RPMI8226 (cell line): ENCODE measurements at regions not wholly inside any gene's neighbourhood (a gene's known extent, or its start where the extent isn't known, plus 50 kb on each side); places are given as distances from the start of the nearest gene placed in this dataset.

Experiments used
- DNase-seq: peaks from one replicate; pipeline ENCODE4 v3.0.0-alpha.2; 2015

DNA sequence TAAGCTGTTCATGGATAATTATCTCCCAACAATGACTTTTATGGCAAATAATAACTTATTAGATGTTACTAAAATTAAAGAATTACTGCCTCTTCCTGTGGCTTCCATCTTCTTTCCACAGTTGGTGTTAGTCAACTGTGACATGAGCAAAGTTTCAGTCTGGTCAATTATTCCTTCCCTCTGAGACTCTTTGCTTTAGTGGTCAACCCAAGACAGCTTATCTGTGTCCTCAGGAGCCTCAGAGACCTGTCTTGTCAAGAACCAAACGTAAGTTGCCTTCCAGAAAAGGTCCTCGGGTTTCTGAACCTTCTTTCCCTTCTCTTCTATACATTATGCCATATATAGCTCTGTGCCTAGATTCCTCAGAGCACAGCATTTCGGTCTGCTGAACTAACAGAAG is 263.2 kb upstream of the ZP4 start:
- no peak for DNase-seq

DNA sequence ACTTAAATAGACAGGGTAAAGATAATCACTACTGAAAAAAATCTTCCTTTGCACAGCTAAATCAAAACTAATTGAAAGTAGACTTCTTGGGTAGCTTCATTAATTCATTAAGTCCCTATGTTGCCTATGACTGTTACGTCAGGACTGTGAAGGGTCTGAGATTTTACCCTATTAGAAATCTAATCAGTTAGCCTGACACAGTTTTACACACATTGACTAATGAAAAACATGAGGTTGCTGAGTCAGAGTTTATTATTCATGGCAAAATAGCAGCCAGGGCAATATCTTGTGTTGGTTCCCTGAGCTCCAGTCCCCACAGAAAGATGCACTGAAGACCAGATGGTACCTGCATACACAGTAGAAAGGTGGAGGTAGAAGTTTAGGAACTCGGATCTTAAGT is 262.5 kb upstream of the ZP4 start:
- DNase-seq, result no peak

DNA sequence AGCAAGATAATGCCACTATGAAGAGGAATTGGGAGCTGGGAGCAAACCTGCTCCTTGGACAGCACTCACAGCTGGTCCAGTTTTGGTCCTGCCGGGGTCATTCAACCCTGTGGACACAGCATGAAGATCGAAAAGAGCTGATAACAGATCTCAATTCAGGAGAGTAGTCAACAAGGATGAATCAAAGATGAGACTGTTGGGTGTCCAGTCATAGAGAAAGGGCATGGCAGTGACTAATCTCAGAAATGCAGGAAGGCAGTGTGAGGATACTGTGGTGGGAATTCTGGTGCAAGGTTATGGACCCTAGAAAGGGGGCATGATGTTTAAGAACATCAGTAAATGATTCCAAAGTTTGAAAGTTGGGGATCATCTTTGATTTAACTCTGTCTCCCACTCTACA is 261.4 kb upstream of the ZP4 start:
- no peak for DNase-seq

DNA sequence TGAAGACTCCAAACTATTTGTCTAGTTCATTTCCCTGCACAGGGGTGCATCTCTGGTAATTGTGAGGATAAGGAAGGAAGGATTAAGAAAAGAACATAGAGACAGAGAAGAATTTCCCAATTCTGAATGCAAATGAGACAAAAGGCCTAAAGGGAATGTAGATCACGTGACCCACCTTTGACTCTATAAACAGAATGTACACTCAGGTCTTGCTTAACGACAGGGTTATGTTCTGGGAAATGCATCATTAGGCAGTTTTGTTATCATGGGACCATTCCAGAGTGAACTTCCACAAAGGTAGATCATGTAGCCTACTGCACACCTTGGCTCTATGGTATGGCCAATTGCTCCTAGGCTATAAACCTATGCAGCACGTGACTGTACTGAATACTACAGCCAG is 252.3 kb upstream of the ZP4 start:
- no peak for DNase-seq

DNA sequence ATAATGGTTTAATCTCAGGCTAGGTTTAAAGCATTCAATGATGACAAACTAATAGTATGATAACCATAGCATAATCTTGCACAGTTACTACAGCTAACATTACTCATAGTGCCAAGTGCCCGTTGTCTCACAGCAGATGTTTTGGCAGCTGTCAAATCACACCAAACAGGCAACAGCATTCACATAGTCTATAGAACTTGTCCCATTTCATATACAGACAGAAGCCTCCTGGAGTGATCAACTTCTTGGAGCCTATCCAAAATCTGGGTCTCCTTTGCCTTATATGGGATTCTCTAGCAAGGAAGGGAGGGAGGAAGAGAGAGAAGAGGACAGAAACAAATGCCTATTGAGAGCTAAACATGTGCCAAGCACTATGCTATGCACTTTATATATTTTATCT is 250.6 kb upstream of the ZP4 start:
- no peak for DNase-seq

DNA sequence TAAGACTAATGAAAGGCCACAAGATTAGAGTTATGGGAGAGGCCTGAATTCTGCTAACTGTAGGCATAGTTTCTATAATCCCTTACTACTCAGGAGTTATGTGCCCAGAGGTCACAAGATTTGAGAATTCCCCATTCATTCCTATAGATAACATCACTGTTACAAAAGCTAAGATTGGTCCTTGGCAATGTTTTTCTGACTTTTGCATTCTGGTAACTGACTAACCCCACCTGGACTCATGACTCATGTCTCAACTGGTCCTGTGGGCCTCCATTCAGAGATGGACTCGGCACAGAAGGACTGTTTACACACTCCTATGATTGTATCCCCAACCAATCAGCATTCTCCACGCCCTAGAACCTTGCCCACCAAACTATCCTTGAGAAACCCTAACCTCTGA is 249.0 kb upstream of the ZP4 start:
- DNase-seq, result no peak

DNA sequence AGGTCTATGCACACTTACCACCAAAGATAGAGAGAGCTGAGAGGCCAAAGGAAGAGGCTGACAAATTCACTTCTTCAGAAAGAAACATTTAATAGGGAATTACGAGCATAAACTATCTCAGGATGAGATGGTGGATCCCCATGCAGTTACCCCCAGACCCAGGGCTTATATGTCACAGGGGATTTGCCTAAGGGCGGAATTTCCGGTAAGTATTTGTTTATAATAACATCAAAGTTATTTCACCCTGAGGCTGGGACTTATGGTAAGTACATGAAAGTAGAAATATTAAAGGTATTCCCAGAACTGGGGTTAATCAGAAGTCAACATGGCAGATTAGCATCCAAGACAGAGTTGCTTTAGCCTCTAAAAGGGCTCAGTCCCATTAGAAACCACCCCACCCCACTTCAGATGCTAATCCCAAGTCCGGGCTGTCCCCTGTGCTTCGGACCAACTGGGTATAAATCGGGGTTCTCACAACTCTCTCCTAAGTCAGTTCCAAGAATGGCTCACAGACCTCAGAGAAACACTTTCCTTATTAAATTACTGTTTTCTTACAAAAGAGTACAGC is 247.4 kb upstream of the ZP4 start:
- no peak for DNase-seq

DNA sequence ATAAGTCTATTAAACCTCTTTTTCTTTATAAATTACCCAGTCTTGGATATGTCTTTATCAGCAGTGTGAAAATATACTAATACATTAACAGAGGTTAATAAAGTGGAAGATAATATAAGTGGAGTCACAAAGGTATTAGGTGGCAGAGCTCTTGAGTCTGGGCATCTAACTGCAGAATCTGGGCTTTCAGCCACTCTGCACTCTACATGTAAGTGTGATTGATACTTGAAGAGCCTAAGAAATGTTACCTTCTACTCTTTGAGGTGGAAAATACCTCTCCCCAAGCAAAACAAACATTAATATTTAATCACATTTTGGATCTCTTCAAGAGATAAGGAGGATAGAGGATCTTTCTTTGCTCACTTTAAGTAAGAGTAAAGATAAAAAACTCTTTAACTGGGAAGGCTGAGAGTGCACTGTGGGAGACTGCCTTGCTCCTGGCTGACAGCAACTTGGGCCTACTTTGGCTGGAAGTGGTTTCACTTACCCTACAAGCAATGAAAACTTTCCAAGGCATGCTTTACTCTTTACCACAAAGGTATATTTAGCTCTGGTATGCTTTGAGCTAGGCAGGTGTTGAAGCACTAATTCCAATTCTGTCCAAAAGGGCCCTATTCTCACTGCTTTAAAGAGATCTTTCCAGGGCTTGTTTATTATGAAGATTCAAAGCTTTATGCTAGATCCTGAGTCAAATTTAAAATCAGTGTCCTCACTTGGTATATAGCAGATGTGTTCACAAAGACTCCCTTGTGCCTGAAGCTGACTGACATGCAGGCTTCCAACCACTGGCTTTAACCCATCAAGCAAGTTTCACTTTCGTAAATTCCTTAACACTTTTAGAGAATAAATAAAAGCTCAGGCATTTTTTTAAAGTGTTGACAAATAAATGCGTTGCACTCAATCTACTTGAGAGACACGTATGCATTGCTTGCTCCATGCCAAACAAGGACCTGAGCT is 245.3 kb upstream of the ZP4 start:
- DNase-seq, result peak; percentile 15

DNA sequence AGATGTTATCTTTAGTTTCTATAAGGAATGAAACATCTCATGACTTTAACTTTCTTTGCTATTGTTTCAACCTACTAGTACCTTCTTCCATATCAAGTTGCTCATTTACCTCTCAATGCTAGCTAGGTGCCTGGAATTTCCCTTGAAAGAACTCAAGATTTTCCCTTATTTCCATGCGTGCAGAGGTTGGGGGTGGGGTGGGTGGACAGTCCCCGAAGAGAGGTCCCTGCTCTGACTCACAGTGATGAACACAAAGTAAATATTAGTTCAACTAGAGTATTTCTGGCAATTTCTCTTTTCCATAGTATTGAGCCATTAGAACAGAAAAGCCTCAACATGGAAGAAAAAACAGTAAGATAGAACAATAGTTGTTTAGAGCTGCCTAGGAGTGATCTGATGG is 239.0 kb upstream of the ZP4 start:
- no peak for DNase-seq

DNA sequence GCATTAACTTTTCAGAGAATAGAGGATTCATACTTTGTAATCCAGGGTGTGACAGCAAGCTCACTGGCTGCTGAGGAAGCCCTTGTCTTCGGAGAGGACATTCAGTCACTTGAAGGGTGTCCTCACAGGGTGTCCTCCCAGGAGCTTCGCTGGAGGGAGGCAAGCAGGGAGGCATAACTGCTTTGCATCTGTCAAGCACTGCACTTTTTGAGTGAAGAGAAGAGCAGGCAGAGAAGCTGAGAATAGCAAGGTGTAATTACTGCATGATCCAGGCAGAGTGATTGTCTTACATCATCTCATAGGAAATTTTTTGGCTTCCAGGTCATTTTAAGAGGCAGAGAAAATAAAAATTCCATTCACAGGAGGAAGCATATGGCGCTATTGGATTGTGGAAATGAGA is 232.5 kb upstream of the ZP4 start:
- DNase-seq, result no peak

DNA sequence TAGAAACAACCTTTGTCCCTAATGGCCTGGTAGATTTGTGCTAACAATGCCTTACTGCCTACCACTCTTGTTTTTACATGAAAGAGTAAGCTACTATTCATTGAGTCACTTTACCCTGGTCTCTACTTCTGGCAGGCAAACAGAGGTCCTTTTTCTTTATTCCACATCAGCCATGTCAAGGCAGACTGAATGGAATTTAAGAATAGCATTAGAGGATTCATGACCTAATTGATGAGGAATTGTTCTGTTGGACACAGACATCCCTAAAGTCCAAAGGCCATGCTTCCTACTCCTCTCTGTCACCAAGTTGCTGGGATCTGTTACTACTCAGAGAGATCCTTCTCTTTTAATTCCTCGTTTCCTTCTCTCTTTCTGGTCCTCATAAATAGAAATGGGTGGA is 229.1 kb upstream of the ZP4 start:
- DNase-seq, result no peak

DNA sequence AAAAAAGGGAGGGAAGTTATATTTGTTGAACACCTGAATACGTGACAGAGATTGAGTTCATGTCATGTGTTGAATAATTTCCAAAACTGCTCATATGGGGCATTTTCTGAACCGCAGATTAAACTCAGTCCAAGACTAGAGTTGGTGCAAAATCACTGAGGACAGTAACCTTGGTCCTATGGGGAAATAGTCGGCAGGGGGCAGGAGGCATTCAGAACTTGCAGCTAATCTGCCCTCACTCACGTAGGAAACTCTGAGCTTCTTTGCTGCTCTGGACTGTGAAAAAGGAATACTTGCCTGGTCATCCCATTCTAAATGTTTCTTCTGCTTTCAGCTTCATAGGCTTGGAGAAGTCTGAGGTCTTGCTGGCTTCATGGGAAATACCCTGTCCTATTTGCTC is 228.3 kb upstream of the ZP4 start:
- no peak for DNase-seq

DNA sequence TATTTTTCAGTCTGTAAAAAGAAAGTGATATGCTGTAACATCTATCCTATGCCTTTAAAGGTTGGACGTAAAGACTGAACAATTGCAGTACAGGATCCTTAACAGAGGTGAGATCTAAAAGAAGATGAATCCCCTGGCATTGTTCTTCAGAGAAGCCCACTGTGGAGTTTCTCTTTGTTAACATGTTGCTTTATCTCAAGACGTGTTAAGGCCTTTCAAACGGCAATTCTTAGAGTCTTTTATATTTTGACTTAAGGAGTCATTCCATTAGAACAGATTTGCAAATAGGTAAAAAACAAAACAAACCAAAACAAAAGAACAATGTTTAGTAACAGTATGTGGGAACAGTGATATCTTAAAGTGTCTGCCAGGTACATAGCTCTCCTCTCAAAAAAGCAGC is 225.1 kb upstream of the ZP4 start:
- DNase-seq, result no peak

DNA sequence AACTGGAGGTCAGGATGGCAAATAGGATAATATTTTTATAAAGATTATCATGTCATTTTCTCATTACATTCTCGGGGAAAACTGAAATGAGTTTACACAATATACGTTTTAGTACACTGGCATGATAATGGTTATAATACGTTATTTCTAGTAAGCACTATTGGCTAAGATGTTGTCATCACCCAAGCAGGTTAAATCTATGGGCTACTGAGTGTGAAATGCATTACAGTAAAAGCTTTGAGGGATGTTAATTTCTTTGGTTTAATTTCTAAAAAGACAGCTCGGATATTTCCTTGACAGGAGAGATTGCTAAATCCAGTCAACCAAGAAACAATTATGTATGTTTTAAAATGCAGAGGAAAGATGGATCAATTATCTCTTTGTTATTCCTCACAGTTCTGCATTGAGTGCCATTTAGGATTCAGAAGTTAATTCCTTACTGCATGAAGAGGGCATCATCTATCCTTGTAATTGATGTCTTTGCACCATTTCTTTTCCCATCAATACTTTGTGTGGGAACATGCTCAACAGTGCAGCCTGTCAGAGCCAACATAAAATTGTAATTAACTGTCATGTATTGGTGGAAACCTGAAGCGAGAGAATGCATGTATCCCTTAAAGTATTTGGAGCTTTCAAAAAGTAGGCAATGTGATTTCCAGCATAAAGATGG is 222.4 kb upstream of the ZP4 start:
- DNase-seq, result no peak

DNA sequence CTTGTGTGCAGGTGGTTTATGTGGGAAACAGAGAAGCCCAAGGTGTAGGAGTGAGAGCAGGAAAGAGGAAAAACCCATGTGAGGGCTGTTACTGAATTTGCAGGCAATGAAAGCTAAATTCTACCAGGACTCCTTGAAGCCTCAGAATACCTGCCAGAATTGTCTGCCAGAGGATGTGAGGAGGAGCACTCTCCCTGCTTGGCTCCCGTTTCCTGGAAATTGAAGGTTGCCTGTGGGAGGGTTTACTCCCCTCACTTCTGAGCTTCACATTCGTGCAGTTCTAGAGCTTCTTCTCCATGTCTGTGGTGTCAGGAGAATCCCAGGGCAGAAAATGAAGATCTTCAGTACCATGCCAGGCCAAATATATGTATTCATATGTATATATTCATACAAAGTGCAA is 220.8 kb upstream of the ZP4 start:
- no peak for DNase-seq

DNA sequence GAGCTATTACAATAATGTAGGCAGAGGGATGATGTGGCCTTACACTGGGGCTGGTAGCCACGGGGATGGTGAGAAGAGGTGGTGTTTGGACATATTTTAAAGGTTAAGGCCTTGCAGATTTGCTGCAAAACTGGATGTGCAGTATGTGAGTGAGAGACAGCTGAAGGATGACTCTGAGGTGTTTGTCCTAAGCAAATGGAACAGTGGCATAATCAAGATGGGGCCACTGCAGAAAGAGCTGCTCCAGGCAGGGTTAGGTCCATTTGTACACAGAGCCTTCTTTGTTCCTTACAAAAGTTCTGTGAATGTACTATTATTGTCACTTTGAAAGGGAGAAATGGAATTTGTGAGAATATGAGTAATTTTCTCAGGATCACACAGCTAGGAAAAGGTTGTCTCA is 220.4 kb upstream of the ZP4 start:
- DNase-seq, result no peak

DNA sequence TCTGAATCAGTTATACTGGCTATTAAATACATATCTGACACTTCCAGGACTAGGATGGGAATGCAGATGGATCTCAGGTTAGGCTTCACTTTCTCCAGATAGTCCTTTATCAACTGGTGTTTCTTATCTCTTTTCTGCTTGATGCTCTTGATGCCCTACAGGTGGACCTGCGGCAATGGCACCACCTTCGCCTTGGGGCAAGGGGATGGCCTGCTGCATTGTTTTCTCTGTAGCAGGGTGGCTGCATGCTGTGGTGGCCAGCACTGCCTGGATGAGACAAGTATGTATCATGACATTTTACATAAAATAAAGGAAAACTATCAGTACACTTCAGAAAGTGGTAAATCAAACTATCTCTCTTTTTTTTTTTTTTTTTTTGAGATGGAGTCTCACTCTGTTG is 217.7 kb upstream of the ZP4 start:
- DNase-seq, result no peak

DNA sequence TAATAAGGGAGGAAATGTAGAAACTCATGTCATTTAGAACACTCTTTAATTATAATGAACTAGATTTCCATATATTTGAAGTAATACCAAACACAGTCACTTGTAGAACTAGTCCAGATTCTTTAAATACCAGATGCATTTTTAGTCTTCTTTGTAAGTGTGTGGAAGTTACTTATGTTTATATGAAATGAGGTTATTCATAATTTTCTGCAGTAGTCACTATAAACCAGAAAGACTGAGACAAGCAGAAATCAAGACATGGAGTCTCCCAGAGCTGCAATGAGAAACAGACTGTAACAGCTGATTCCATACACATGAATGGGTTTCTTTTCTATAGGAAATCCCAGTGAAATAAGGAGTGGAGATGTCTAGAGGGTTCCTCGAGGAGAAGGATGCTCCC is 216.6 kb upstream of the ZP4 start:
- no peak for DNase-seq

DNA sequence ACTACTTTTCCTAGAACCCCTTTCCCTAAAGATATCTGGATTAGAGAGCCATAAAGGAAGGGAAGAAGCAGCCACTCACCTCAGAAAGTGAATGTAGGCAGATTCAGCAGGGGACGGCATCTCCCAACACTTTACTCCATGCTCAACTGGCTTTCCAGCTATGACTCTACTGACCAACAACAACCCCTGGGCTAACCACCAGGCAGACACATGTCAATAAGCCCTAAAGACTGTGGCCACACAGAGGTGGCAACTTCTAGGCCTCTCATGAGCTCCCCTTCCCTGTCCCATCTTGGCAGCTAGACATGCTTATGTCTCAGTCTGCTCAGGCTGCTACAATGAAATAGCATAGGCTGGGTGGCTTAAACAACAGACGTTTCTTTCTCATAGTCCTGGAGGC is 214.0 kb upstream of the ZP4 start:
- no peak for DNase-seq

DNA sequence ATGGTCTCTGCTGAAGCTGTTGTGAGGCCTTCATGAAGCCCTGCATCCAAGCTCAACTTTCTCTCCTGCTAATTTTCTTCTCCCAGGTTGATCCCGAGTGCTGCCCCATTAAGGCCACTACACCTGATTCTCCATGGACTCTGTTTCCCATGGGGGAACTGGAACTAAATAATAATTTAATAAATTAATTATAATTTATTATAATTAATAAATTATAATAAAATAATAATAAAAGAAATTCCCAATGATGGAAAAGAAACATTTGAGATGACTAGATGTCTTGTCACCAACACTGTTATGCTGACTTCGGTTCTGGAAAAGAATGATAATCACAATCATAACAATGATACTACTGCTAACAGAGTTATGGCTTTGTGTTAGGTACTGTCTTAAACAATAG is 211.2 kb upstream of the ZP4 start:
- no peak for DNase-seq

DNA sequence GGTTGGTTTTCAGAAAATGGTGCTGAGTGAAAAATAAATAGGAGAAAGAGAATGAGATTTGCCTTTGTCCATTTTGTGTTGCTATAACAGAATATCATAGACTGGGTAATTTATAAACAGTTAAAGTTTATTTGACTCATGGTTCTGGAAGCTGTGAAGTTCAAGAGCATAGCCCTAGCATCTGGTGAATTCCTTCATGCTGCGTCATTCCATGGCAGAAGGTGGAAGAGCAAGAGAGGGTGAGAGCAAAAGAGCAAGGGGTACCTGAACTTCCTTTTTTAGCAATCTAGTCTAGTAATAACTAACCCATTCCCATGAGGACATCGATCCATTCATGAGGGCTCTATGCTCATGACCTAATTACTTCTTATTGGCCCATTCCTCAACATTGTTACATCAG is 209.1 kb upstream of the ZP4 start:
- DNase-seq, result no peak

DNA sequence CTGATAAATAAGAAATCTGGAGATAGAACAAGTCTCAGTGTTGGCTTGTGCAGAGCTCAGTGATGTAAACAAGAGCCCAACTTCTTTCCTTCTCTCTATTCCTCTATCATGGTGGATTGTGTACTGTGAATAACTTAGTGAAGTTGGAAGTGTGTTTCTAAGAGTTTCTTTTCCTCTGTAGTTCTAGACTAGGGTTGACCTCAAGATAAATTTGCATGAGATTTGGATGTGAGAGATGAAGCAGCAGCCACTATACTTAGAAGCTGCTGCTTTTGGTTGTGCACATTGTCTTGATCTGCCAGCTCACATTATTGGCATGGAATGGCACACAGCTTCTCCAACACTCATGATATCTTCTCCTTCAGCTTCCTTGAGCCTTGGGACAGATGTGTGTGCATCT is 198.9 kb upstream of the ZP4 start:
- no peak for DNase-seq

DNA sequence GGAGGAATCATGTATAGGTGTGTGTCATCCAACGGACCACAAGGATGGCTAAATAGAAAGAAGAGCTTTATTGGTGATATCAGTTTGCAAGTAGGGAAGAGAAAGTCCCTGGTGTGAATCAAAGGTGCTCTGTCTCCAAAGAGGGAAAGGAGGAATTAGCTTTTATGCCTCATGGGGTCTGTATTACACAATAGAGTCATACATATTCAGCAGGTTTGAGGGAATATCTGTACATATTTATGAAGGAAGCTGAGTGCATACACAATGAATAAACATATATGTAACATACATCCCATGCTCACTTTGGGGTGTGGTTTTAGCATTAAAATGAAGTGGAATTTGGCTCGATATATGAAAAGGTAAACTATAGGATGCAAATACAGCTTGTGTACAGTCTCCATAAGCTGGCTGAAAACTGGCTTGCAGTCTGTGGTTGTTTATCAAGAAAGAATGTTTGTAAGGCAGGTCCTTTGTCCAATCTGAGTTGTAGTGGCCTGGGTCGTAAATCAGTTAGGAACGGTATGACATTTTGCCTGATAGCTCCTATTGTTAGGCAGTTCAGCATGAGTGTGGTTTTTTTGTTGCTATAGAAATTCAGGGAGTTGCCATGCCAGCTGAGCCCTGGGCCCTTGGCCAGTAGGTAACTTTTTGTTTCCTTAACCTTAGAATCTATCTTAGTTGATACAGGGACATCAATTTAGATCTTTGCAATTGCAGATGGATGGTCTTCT is 198.0 kb upstream of the ZP4 start:
- no peak for DNase-seq

DNA sequence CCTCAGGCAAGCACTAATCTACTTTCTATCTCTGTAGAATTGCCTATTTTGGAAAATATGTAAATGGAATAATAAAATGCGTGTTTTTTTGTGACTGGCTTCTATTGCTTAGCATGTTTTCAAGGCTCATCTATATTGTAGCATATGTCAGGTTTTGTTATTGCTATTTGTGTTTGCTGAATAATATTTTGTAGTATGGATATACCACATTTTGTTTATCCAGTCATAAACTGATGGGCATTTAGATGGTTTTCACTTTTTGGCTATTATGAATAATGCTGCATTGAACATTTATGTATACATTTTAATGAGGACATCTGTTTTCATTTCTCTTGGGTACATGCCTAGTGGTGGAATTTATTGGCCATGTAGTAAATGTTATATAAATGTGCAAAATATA is 183.3 kb upstream of the ZP4 start:
- no peak for DNase-seq
